Activated B cell treated with CpG ODN at 0.5 μM for 24 hours (primary cell): ENCODE measurements at regions not wholly inside any gene's neighbourhood (a gene's known extent, or its start where the extent isn't known, plus 50 kb on each side); places are given as distances from the start of the nearest gene placed in this dataset.

Experiments used
- ATAC-seq: fragments of 200-7000 bp; cut with Tn5 transposase; one replicate; pipeline ENCODE4 v1.10.0; 2021; ENCODE audit warnings: low read depth, mild to moderate bottlenecking, moderate library complexity
- CTCF ChIA-PET: fragments of 350-600 bp; sonication (Branson Sonifier 250); formaldehyde crosslinking; loops from one replicate; lab custom pipeline; 2021; ENCODE audit warnings: antibody characterized with exemption; lab: Charles Lee
- POLR2A ChIA-PET: fragments of 350-600 bp; sonication (Branson Sonifier 250); formaldehyde crosslinking; loops from one replicate; lab custom pipeline; 2021; ENCODE audit warnings: antibody characterized with exemption; lab: Charles Lee
- DNase-seq: peaks from one replicate; pipeline ENCODE4 v3.0.0; 2022
- H3K27ac Mint-ChIP-seq: one replicate; pipeline ENCODE4 v1.8.0; 2020; ENCODE audit warnings: mixed read lengths
- H3K27me3 Mint-ChIP-seq: one replicate; pipeline ENCODE4 v1.8.0; 2021; ENCODE audit warnings: mixed read lengths
- H3K36me3 Mint-ChIP-seq: one replicate; pipeline ENCODE4 v1.8.0; 2021; ENCODE audit warnings: low read depth, mixed read lengths
- H3K4me1 Mint-ChIP-seq: one replicate; pipeline ENCODE4 v1.8.0; 2021; ENCODE audit warnings: mixed read lengths
- H3K4me3 Mint-ChIP-seq: one replicate; pipeline ENCODE4 v1.8.0; 2020; ENCODE audit warnings: mild to moderate bottlenecking, mixed read lengths
- H3K9me3 Mint-ChIP-seq: one replicate; pipeline ENCODE4 v1.8.0; 2020; ENCODE audit warnings: mixed read lengths
- intact Hi-C: fragments of 100-400 bp; cut with micrococcal nuclease; formaldehyde crosslinking; loops from one replicate; pipeline ENCODE4 v1.15.1; 2024
- TF ChIP-seq, protein P1 (sequence below): fragments of 200-600 bp; IDR thresholded peaks from one replicate; pipeline ENCODE4 v1.8.0; 2022; ENCODE audit warnings: antibody characterized with exemption, mild to moderate bottlenecking

DNA sequence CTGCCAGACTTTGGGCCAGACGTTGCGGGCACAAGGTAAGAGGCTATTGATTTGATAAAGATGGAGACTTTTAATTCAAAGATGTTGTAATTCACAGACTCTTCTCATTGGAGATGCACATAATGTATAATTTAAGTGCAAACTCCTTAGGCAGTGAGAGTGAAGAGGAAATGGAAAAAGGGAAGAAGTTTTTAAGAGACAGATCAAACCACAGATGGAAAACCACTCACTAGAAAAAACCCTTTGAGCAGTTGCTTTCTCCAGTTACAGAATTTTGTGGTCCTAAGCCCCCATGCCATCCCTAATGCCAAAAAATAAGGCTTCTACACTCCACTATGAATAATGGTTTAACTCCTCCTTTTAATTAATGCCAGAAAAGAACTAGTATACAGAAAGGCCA lies 977.1 kb upstream of the PRKX start:
- TF ChIP-seq, protein P1, sequence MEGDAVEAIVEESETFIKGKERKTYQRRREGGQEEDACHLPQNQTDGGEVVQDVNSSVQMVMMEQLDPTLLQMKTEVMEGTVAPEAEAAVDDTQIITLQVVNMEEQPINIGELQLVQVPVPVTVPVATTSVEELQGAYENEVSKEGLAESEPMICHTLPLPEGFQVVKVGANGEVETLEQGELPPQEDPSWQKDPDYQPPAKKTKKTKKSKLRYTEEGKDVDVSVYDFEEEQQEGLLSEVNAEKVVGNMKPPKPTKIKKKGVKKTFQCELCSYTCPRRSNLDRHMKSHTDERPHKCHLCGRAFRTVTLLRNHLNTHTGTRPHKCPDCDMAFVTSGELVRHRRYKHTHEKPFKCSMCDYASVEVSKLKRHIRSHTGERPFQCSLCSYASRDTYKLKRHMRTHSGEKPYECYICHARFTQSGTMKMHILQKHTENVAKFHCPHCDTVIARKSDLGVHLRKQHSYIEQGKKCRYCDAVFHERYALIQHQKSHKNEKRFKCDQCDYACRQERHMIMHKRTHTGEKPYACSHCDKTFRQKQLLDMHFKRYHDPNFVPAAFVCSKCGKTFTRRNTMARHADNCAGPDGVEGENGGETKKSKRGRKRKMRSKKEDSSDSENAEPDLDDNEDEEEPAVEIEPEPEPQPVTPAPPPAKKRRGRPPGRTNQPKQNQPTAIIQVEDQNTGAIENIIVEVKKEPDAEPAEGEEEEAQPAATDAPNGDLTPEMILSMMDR: no peak
- Mint-ChIP-seq H3K4me1 (no peaks in the 10 kb centered on the region), H3K4me3 (no peak overlapping the region), H3K27ac (no peak overlapping the region), H3K27me3 (no peaks in the 10 kb centered on the region), H3K9me3 (no peaks in the 10 kb centered on the region), H3K36me3 (no peaks in the 10 kb centered on the region)
- intact Hi-C loops: no loop called here
- CTCF ChIA-PET: no interaction called here
- ATAC-seq: no peak
- POLR2A ChIA-PET: no interaction called here
- DNase-seq: no peak

DNA sequence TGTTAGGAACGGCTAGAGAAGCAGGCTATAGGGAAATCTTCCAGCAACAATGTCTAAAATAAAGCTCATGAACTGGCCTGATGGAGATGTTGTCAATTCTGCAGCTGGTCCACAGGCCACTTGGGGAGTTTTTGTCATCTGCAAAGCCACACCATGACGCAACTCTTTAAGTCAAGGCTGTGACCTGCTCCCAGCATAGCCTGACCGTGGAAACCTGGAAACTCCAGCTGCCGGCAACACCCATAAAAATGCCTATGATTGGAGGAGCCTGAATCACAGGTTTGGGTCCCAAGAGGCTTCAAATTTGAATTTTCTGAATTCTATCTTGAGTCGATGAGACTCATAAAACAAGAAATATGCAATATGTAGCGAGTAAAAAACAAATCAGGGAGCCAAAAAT lies 969.2 kb upstream of the PRKX start:
- ChIA-PET POLR2A (no interaction called here), CTCF (no interaction called here)
- no peak overlapping the region for H3K4me3 Mint-ChIP-seq

DNA sequence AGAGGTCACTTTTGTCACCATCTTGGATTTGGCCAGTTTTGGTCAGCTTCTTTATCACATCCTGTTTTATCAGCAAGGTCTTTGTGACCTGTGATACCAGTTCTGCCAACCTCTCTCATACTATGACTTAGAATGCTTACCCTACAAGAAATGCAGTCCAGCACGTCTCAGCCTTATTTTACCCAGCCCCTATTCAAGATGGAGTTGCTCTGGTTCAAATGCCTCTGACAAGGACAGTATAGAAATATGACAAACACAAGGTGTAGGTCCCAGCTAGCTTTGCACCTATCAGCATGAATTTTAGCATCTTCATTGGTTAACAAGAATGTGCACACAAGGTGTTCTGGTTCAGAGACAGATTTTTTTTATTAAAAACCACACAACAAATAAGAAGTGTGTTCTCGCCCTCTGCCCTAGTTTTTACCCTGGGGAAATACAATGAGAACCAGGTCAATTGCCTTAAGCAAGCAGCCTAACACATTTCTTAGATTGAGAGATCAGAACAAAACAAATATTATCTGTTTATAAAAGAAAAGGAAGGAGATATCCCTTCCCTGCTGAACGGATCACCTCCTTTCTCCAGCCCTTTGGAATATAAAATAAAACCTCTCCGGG lies 962.3 kb upstream of the PRKX start:
- ATAC-seq (no peak), DNase-seq (no peak)
- no peaks in the 10 kb centered on the region for H3K36me3 Mint-ChIP-seq
- no peaks in the 10 kb centered on the region for H3K4me1 Mint-ChIP-seq
- H3K4me3 Mint-ChIP-seq: no peak overlapping the region
- TF ChIP-seq, protein P1: no peak
- H3K27me3 Mint-ChIP-seq: no peaks in the 10 kb centered on the region
- H3K27ac Mint-ChIP-seq: no peak overlapping the region
- ChIA-PET CTCF (no interaction called here), POLR2A (no interaction called here)
- H3K9me3 Mint-ChIP-seq: no peaks in the 10 kb centered on the region
- intact Hi-C loops: no loop called here

More for the DNA sequence above, 969.2 kb upstream of the PRKX start:
- DNase-seq (no peak), ATAC-seq (no peak)
- TF ChIP-seq, protein P1: no peak
- Mint-ChIP-seq H3K27me3 (no peaks in the 10 kb centered on the region), H3K4me1 (no peaks in the 10 kb centered on the region), H3K27ac (no peak overlapping the region), H3K36me3 (no peaks in the 10 kb centered on the region), H3K9me3 (peaks cover 2% of the 10 kb centered on the region)
- intact Hi-C loops: no loop called here

DNA sequence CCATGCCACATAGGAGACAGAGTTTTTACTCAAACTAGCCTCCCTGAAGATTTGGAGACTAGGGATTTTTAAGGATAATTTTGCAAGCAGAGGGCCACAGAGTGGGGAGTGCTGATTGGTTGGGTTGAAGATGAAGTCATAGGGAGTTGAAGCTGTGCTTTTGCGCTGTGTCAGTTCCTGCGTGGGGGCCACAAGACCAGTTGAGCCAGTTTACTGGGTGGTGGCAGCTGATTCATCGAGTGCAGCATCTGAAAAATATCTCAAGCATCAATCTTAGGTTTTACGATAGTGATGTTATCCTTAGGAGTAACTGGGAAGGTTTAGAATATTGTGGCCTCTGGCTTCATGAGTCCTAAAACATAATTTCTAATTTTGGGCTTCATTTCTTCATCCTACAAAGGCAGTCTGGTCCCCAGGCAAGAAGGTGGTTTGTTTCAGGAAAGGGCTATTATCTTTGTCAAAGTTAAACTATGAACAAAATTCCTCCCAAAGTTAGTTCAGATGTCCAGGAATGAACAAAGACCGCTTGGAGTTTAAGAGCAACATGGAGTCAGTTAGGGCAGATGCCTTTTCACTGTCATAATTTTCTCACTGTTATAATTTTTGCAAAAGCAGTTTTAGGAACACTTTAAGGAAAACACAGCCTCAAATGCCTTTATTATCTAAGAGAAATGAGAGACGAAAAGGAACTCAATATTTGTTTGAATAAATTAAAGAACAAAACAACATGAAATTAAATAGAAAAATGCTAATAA lies 960.8 kb upstream of the PRKX start:
- ATAC-seq: no peak
- POLR2A ChIA-PET: no interaction called here
- TF ChIP-seq, protein P1: no peak
- intact Hi-C loops: no loop called here
- Mint-ChIP-seq H3K27ac (no peak overlapping the region), H3K4me1 (no peaks in the 10 kb centered on the region), H3K4me3 (no peak overlapping the region), H3K9me3 (no peaks in the 10 kb centered on the region), H3K36me3 (no peaks in the 10 kb centered on the region), H3K27me3 (no peaks in the 10 kb centered on the region)
- CTCF ChIA-PET: no interaction called here
- no peak for DNase-seq

DNA sequence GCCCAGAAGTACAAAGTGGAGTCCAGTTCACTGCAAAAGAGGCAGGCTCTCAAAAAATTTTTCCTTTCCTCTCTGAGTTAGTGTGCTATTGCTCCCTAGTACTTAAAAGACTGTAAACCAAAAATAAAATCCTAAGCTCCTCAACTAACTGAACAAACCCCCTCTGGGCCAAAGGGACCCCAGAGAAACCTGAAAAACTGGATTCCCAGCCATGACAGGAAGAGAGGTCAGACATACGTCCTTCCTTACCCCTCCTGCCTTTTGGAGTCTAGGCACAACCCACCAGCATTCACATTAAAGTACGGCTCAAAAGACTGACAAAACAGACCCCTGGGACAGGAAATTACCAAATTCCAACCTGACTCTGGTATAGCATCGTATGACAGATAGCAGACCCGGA lies 957.9 kb upstream of the PRKX start:
- Mint-ChIP-seq H3K9me3 (no peaks in the 10 kb centered on the region), H3K4me1 (no peaks in the 10 kb centered on the region), H3K4me3 (no peak overlapping the region), H3K27me3 (no peaks in the 10 kb centered on the region), H3K36me3 (no peaks in the 10 kb centered on the region), H3K27ac (no peak overlapping the region)
- CTCF ChIA-PET: no interaction called here
- no peak for ATAC-seq
- TF ChIP-seq, protein P1: no peak
- no peak for DNase-seq
- POLR2A ChIA-PET: no interaction called here
- intact Hi-C loops: no loop called here
